HG03378 (cell line): ENCODE measurements at regions not wholly inside any gene's neighbourhood (a gene's known extent, or its start where the extent isn't known, plus 50 kb on each side); places are given as distances from the start of the nearest gene placed in this dataset.

Source experiments
- ATAC-seq: cut with Tn5 transposase; IDR thresholded peaks from one replicate; pipeline ENCODE4 v1.9.1; 2021; ENCODE audit warnings: mild to moderate bottlenecking, moderate library complexity; ENCODE audit not compliant: unreplicated experiment

GRCh38 chr1:82445132-82445531 is 644.4 kb downstream of the ADGRL2 start:
- no peak for ATAC-seq

GRCh38 chr1:82441402-82441801 is 640.7 kb downstream of the ADGRL2 start:
- ATAC-seq = no peak

- ATAC-seq = no peak
Observed at GRCh38 chr1:82423174-82423815, 622.6 kb downstream of the ADGRL2 start.

GRCh38 chr1:82421782-82422181 is 621.0 kb downstream of the ADGRL2 start:
- no peak for ATAC-seq

GRCh38 chr1:82420584-82420983 is 619.9 kb downstream of the ADGRL2 start:
- ATAC-seq = no peak

- no peak for ATAC-seq
Observed at GRCh38 chr1:82411605-82412004, 610.9 kb downstream of the ADGRL2 start.

GRCh38 chr1:82405333-82405732 is 604.6 kb downstream of the ADGRL2 start:
- ATAC-seq = no peak

- ATAC-seq = no peak
Observed at GRCh38 chr1:82401116-82401515, 600.4 kb downstream of the ADGRL2 start.

- ATAC-seq = no peak
Observed at GRCh38 chr1:82400521-82400920, 599.8 kb downstream of the ADGRL2 start.

- ATAC-seq = no peak
Observed at GRCh38 chr1:82399093-82399492, 598.4 kb downstream of the ADGRL2 start.

GRCh38 chr1:82398357-82398756 is 597.6 kb downstream of the ADGRL2 start:
- no peak for ATAC-seq

- ATAC-seq = peak; percentile 43
Observed at GRCh38 chr1:82395440-82395839, 594.7 kb downstream of the ADGRL2 start.

GRCh38 chr1:82392946-82393345 is 592.2 kb downstream of the ADGRL2 start:
- ATAC-seq = no peak

GRCh38 chr1:82392513-82392912 is 591.8 kb downstream of the ADGRL2 start:
- ATAC-seq = no peak

- no peak for ATAC-seq
Observed at GRCh38 chr1:82391712-82392111, 591.0 kb downstream of the ADGRL2 start.

GRCh38 chr1:82390627-82391026 is 589.9 kb downstream of the ADGRL2 start:
- no peak for ATAC-seq

- no peak for ATAC-seq
Observed at GRCh38 chr1:82388679-82389078, 587.9 kb downstream of the ADGRL2 start.

- ATAC-seq = no peak
Observed at GRCh38 chr1:82387012-82387366, 586.3 kb downstream of the ADGRL2 start.

GRCh38 chr1:82386365-82387011 is 585.8 kb downstream of the ADGRL2 start:
- ATAC-seq = no peak

- no peak for ATAC-seq
Observed at GRCh38 chr1:82384776-82385175, 584.0 kb downstream of the ADGRL2 start.

- no peak for ATAC-seq
Observed at GRCh38 chr1:82377201-82377884, 576.6 kb downstream of the ADGRL2 start.

- no peak for ATAC-seq
Observed at GRCh38 chr1:82373710-82374109, 573.0 kb downstream of the ADGRL2 start.
